ENCODE measurements at regions not wholly inside any gene's neighbourhood (a gene's known extent, or its start where the extent isn't known, plus 50 kb on each side); places are given as distances from the start of the nearest gene placed in this dataset.

DNA sequence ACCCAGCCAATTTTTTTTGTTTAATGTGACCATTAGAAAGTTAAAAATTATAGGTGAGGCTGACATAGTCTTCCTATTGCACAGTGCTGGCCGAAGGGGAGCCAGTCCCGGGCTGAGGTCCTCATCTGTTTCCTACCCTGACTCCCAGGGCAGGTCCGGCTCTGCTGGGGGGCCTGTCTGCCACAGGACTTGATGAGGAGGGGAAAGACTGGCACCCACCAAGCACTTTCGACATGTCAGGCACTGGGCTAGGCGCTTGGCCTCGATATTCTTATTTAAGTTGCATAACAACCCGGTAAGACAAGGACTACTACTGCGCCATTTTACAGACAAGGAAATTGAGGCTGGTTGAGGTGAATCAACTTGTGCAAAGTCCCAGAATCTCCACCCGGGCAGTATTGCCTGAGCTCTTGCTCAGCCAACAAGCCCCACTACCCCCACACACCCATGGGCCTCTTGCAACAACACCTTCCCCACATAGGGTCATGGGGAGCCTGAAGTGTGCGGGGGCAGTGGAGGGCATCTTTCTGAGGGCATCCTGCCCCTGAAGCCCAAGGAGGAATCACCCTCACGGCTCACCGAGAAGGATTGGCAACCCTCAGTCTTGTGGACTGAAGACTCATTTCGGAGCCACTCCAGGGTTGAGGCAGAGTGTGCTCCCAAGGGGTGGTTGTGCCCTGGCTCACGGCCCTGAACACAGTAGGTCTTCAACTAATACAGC lies 62.7 kb upstream of the LINC01488 start:
- TF ChIP-seq, protein P1, sequence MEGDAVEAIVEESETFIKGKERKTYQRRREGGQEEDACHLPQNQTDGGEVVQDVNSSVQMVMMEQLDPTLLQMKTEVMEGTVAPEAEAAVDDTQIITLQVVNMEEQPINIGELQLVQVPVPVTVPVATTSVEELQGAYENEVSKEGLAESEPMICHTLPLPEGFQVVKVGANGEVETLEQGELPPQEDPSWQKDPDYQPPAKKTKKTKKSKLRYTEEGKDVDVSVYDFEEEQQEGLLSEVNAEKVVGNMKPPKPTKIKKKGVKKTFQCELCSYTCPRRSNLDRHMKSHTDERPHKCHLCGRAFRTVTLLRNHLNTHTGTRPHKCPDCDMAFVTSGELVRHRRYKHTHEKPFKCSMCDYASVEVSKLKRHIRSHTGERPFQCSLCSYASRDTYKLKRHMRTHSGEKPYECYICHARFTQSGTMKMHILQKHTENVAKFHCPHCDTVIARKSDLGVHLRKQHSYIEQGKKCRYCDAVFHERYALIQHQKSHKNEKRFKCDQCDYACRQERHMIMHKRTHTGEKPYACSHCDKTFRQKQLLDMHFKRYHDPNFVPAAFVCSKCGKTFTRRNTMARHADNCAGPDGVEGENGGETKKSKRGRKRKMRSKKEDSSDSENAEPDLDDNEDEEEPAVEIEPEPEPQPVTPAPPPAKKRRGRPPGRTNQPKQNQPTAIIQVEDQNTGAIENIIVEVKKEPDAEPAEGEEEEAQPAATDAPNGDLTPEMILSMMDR (IDR thresholded peaks at IDR 0.05) = no peak
- TF ChIP-seq POLR2AphosphoS5 (IDR thresholded peaks at IDR 0.05) = no peak
- no peak for TF ChIP-seq POLR2A (IDR thresholded peaks at IDR 0.05; ENCODE audit: low read depth)

All from esophagus muscularis mucosa (tissue), 3 donors.